NCI-H748 treated with DMSO at 0.1 percent for 48 hours (cell line): ENCODE measurements at regions not wholly inside any gene's neighbourhood (a gene's known extent, or its start where the extent isn't known, plus 50 kb on each side); places are given as distances from the start of the nearest gene placed in this dataset.

Experiments
- DNase-seq: peaks from one replicate; lab custom pipeline; 2025; lab: John Stamatoyannopoulos, UW

DNA sequence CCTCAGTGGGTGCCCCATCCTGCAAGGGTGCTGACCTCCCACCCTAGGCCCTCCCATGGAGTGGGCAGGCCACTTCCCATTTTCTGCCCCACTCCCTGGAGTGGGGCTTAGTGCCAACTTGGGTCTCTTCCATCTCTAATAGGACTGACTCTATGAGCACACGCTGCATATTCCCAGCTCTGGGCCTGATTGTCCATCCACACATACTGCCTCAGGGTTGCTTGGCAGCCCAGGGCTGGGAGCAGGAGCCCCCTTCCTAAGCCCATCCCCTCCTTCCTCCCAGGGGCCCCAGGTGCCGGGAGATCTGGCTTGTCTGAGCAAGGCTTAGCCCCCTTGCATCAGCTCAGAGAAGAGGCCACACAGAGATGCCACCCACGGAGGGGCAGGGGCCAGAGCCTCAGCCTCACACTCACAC is 55.1 kb downstream of the PJA1 start:
- DNase-seq, result no peak

DNA sequence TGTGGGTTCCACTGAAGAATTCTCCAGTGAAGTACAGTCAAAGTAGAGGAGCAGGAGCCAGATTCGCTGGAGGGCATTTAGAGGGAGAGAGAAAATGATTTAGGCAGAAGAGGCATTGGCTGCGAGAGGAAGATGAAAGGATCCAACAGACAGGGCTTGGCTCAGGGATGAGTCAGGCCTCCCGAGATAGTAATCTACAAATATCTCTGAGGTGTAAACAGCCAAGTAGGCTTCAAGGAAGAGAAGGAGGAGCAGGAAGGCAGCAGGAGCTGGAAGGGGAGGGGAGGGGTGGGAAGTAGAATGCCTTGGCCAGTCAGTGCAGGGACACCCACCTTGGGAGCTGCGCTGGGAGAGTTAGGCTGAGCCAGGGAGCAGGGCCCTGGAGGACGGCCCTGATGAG is 55.5 kb downstream of the PJA1 start:
- DNase-seq, result no peak

DNA sequence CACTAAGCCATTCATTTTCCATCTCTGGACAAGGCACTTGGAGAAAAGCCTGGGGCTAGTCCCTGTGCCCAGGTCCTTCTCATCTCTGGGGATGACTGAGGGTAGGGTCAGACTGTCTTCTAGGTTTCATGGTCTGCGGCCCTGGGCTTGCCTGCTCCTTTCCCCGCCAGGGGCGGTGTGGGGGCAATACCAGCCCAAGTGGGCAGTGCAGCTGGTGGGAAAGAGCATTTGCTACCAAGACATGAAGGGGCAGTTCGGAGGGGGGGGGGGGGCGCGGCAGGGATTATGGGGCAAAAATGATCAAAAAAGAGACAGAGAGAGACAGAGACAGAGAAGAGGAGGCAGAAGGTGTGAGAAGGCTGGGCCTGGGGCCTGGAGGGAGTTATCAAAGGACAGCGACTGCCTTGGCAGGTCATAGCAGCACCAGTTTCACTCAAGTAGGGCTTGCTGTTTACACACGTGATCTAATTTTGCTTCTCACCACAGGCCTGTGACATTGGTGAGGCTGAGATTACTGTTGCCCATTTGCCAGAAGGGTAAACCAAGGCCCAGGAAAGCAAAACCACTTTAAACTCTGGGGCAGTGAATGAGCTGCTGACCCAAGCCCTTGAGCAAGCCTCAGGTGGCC is 56.1 kb downstream of the PJA1 start:
- DNase-seq, result no peak

DNA sequence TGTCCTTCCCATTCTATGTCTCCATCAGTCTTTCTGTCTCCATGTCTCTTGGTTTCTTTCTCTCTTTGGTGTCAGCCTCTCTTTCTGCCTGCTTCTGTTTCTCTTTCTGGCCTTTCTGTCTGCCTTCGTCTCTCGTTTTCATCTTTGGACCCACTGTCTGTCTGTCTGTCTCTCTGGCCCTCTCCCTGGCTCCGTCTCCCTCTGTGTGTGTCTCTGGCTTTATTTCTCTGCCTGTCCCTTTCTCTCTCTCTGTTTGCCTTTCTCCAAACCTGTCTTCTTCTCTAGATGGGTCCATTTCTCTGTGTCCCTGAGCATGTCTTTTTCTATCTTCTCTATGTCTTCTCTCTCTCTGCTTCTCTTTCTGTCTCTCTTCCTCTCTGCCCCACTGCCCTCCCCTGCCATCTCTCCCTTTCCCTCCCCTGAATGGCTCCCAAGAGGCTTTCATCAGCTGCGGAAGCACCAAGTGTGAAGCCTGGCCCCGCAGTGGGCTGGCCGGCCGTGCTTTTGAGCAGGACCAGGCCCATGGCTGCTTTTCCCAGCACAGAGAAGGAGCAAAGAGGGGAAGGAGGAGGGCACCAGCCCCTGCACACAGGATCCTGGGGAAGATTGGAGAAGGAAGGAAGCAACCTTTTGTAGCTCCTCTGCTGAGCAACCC is 57.4 kb downstream of the PJA1 start:
- no peak for DNase-seq

DNA sequence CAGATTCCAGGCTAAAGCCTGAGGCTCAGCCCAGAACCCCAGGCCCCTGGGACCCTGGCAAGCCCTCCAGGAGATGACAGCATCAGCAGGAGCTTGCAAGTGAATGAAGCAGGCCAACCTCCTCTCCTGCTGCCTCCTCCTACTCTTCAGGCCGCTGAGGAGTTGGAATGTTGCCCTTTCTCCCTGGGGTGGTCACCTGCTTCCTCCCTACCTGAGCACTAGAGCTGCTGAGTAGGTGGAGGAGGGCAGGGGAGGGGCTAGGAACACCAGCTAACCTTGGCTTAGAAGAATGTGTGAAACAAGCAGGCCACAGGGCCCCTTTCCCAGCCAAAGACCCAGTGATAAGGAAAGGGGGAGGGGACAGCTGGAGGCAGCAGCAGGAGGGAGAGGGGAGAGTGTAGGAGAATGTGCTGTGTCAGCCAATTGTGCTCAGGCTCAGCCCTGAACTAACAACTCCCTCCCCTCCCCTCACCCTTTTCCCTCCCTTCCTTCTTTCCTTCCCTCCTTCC is 58.0 kb downstream of the PJA1 start:
- no peak for DNase-seq

DNA sequence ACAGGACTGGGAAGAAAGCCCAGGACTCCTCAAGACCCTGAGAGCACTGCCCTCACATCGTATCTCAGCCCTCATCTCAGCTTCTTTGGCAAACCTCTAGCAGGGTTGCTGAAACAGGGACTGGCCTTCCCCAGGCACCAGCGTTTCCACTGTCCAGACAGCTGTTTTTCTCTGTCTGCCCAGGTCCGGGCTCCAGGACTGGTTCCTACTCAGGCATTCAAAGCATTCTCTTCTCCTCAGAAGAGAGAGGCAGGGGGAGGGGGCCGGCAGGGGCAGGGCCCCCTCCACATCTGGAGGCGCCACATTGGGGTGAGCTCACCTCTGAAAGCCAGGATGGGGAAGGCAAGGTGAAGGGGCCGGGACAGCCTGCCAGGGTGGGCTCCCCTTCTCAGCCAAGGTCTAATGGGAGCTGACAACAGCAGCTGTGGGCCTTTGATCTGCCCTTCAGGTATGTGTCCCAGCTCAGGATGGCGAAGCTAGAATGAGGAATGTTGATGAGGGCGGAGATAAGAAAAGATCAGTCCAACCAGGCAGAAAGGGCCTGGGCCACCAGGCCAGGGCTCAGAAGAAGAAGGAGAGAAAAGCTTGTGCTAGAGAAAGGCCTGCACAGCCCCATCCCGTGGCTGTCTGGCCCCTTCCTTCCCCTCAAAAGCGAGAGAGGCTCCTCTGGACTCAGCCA is 60.4 kb downstream of the PJA1 start:
- no peak for DNase-seq

DNA sequence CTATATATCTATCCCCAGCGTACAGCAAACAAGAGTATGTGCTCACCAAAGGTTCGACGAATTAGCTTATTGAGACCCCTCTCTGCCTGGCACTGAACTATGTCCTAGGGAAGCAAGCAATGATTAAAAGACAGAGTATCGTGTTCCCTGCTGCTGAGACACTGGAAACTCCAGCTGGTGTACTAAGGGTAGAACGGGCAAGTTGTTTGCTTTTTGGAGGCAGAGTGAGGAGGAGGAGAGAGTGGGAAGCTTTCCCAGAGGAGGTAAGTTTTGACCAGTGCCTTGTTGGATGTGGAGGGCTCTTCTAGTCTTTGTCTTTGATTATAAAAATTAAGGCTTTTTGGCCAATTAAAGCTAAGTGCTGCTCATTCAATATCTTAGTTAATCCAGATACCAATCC is 61.7 kb downstream of the PJA1 start:
- DNase-seq, result no peak

DNA sequence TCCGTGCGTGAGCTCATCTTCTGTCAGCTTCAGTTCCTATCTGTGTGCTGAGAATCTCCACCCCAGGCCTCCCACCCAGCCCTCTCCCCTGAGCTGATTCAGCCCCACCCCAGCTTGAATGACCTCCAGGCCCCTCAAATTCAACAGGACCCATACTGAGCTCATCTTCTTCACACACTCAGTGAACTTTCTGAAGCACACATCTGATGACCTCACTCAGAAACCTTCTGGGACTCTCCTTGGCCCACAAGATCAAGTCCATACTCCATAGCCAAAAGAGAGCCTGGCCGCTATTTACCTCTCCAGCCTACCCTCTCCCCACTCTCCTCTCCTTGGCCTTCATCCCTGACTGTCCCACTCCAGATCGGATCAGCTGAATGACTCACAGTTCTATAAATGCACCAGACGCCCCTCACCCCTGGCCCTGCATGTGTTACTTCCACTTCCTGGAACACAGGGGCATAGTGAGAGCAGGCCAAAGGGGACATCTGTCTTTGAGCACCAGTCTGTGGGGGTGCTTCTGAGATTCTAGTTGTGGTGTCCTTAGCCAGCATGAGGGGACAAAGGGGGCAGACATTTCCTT is 62.5 kb downstream of the PJA1 start:
- DNase-seq, result no peak

DNA sequence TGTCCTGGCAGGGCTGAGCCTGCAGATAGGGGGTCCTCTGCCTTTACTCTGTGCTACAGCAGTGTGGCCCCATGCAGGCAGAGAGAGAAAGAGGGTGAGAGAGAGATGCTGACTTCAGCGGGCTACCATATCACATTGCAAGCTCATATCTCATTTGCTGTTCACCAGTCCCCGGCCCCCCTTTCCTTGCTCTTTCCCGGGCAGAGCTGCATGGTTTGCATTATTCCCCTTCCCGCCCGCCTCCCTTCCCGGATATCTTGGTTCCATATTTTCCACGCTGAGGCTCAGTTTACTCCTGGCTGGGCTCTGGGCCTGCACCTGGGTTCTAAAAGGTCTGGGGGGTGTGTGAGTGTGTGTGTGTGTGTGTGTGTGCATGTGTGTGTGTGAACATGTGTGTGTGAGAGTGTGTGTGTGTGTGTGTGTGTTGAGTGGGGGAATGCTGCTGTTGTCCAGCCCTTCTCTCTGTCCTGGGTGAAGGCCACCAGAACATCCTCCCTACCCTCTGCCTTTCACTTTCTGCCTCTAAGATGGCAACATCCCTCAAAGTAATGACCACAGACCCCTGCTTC is 63.5 kb downstream of the PJA1 start:
- DNase-seq, result no peak

DNA sequence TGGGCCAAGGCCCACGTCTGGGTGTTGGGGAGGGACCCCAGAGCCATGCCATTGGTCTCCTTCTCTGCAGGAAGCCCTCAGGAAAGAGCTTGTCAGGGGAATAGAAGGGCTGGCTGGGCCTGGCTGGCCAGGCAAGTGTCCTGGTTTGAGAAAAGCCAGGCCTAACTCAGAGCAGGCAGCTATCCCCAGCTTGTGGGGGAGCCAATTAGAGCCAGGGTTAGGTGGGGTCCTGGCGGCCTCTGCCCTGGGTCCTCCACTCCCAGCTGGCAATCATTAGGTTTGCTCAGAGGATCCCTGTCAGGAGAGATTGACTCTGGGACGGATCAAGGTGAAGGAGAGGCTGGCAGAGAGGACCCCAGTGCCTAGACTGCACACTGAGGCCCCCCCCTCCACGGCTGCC is 64.8 kb downstream of the PJA1 start:
- no peak for DNase-seq

DNA sequence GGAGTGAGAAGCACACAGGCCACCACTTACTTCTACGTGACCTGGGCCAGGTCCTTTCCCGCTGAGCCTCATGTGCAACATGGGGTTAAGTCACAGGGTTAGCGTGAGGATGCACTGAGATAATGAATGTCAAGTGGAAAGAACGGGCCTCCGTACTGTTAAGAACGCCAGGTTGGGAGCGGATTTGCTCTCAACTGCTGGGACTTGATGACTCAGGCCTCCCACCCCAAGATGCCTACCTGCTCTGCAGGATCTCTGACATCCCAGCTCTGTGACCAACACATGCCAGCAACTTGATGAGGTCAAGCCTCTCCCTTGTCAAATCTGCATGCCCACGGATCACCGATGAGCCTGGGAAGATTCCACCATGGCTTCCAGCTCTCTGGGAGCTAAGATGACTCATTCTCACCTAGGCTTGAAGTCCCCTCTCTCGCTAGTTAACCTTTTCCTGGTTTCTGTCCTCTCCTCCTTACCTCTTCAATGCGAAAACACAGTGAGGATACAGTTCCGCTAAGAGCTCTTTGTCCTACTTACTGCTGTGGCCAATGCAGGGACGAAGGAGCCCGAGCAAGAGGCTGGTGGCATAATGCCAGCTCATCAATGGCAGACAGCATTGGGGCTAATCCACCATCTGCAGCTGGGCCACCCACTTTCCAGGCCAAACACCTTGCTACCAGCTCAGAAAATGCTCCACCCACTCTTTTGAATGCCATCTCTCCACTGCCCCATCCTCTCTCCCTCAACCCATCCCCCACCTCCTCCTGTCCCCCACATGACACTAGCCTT is 67.6 kb downstream of the PJA1 start:
- no peak for DNase-seq

DNA sequence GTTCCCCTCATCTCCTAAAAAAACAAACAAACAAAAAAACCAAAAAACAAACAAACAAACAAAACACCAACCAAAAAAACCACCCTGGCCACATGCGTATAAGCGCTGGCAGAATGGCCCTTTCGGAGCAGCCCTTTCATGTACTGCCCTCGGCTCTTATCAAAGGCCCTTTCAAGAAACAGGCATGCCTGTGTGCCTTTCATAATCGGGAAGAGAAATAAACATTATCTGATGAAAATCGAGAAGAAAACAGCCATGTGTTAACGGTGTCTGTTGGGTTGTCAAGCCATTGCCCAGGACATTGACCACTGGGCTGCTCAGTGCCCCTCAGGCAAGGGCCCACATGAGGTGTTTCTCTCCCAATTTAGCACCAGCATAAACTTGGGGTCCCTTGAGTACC is 68.3 kb downstream of the PJA1 start:
- DNase-seq, result no peak

DNA sequence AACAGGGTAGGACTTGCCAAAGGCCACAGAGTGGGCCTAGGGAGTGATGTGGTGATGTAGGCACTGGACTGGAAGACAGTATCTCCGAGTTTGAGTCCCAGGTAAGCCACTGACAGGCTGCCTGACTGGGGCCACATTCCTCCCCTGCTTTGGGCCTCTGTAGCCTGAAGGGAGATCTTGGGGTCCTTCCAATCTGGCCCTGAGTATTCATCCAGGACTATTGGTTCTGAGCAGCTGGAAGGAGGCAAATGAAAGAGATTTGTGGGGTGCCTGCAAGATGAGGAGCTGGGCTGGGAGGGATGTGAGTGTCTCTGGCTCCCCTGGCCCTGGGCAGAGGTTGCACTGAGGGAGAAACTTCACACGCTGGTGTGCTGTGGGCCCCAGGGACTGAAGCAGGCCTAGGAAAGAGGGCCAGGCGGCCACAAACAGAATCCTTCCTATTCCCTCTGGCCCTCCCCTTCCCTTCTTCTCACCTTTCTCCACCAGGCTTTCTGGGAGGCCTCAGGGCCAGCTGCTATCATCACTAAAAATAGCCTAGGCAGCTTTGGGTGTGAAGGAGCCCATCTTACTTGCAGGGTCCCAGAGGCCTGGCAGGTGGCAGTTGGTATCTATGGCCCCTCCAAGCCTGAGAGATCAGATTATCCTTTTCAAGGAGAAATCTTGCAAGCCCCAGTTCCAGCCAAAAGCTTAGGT is 70.1 kb downstream of the PJA1 start:
- DNase-seq, result no peak

DNA sequence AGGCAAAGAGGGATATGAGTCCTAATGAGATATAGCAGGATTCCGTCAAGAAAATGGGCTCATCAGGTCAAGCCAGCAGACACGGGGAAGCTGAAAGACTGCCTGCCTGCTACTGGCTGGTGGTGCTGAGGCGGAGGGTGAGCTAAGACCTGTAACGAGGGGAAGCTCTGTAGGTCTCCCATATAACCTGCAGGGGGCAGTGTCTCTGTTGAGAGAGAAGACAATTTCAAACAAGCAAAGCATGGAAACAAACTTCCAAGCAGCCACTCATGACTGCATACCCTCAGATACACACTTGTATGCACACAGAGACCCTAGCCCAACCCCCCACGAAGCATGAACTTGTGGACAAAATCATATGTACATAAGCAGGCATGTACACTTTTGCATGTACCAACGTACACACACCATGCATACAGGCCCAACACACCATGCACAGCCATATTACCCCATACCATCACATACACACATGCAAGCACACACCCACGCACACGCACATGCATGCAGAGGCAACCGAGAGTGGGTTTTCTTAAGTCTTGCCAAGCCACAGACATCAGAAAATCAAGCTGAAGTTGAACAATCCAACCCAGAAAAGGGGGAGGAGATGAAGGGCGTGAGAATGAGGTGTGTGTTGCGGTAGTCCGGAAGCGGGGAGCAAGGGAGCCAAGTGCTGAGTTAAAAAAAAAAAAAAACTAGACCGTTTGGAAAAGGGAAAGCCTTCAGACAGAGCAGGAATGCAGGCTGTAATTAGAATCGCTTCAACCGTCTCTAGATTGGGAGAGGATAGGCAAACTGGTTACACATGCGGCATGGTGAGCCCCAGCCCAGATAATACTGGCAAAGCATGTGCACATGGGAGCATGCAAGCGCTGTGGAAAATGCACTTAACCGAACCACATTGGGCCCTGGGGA is 71.0 kb downstream of the PJA1 start:
- peak; percentile 21 for DNase-seq

DNA sequence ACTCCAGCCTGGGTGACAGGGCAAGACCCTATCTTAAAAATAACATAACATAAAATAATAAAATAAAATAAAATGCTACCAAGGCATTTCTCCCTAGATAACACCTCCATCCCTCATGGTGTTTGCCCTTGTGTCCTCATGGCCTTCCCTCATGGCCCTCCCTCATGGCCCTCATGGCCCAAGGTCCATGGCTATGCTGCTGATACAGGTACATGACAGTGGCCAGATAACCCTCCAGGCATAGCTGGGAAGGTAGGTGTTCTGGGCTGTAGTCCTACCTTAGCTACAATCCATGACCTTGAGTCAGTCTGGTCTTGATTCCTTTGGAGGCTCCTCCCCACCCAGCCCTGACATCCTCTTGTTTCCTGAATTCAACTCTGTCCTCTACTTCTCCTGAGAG is 75.2 kb downstream of the PJA1 start:
- DNase-seq, result no peak

DNA sequence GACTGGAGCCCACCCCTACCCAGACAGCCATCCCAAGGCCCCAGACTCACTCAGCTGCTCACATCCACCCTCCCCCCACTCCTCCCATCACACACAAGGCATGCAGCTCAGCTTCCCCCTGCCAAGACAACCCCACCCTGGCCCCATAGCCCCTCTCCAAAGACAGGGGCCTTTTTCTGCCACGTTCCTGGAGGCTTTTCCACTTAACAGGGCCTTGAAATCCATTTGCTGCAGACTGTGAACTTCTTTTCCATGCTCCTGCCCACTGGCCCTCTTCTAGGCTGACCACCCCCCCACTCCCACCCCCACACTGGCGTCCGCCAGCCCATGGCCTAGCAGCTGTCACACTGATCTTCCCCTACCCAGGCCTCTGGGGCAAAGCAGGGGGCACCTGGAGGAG is 76.0 kb downstream of the PJA1 start:
- no peak for DNase-seq

DNA sequence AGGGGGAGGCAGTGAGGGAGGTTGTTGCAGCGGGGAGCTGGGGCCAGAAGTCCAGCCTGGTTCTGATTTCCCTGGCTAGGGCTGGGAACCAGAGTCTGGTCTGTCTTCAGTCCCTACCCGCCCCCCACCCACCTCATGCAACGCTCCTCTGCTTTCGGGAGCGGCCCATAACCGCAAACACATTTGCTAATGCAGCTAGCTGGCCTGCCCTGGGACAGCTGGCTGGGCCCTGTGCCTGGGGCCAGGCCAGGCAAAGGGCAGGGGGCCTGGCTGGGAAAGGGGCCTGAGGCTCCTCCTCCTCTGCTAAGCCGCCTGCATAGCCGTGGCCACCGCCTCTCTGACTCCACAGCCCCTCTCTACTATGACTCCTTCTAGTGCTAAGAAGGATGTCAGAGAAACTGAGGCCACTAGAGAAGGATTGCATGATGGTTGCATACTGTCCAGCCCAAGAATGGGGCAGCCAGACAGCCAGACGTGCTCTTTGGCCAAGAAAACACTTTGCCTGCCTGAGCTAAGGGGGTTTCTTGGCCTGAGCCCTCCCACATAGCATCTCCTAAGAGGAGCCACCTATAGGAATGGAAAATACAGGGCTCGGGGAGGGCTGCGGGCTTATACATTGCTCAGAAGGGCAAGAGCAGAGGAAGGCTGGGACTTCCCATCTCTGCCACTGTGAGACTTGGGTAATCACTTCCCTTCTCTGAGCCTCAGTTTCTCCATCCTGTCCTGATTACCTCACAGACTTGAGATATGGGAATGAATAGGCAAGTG is 76.9 kb downstream of the PJA1 start:
- no peak for DNase-seq

DNA sequence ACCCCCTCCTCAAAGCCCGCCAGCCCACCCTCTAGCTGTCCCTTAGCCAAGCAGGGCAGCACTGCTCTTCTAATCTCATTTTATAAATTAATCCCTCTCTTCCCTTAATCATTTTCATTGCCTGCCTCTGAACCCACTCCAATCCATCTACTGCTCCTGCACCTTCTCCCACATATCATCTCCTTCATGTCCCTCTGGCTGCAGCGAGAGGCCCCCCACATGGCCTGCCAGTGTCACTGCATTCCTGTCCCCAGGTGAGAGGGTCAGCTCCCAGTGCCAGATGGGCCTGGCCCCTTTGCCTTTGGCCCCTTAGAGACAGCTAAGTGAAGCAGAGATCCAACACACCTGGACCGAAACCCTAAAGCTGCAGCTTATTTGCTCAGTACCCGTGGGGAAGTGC is 79.4 kb downstream of the PJA1 start:
- DNase-seq, result no peak

DNA sequence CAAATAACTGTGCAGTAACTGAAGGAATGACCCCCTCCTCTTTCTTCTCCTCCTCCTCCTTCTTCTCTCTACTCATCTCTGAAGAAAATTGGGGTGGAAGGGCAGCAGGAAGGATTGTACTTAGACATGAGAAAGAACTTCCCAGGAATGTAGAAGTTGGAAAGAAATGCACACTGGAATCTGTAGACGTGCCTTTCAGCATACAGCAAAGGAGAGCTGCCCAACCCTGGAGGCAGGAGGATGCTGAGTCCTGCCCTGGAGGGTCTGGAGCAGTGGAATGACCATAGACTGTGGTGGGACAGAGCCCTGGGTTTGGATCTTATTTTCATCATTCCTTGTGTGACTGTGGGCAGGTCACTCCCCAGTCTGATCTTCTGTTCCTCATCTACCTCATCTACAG is 80.1 kb downstream of the PJA1 start:
- DNase-seq, result no peak
